ENCODE measurements at regions not wholly inside any gene's neighbourhood (a gene's known extent, or its start where the extent isn't known, plus 50 kb on each side); places are given as distances from the start of the nearest gene placed in this dataset.

DNA sequence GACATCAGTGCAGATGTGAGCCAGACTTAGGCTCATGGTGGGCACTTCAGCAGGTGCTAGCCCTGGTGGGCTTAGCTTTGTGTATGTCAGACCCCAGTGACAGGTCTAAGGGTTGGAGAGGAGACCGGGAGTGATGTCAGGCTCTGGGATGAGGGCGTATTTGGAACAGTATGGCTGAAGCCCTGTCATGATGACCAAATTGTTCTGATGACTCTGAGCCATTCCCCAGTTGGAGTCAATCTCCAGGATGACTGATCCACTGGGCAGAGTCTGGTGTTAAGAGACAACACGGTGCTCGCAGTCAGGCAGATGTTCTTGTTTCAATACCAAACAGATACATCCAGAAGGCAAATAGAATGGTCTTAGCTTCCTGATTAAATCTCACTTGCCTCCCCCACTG, 241.5 kb downstream of the SOX11 start:
- H3K4me1 Mint-ChIP-seq (ENCODE audit: low read depth) = no peaks in the 10 kb centered on the region

DNA sequence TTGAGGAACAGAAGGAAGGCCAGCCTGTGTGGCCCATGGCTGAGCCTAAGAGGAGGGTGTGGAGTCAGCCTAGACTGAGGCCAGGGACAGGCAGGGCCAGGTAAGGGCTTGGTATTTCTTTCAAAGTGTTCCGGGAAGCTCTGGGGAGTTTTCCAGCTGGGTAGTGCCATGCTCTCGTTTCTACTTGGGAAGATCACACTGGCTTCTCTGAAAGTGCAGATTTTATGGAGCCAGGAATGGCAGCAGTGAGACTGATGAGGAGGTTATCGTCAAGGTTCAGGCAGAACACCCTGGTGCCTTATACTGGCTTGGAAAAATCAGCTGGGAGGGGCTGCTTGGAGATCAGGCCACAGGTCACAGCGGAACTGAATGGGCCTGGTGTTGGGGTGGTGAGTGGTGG, 245.1 kb downstream of the SOX11 start:
- Mint-ChIP-seq H3K9me3 (ENCODE audit: low read depth) (no peaks in the 10 kb centered on the region), H3K27me3 (ENCODE audit: low read depth) (peaks cover 4% of the 10 kb centered on the region), H3K27ac (ENCODE audit: unreplicated experiment) (no peak overlapping the region), H3K4me1 (ENCODE audit: low read depth) (no peaks in the 10 kb centered on the region), H3K4me3 (ENCODE audit: unreplicated experiment) (no peak overlapping the region), H3K36me3 (ENCODE audit: low read depth) (no peaks in the 10 kb centered on the region)
- TF ChIP-seq, protein P1, sequence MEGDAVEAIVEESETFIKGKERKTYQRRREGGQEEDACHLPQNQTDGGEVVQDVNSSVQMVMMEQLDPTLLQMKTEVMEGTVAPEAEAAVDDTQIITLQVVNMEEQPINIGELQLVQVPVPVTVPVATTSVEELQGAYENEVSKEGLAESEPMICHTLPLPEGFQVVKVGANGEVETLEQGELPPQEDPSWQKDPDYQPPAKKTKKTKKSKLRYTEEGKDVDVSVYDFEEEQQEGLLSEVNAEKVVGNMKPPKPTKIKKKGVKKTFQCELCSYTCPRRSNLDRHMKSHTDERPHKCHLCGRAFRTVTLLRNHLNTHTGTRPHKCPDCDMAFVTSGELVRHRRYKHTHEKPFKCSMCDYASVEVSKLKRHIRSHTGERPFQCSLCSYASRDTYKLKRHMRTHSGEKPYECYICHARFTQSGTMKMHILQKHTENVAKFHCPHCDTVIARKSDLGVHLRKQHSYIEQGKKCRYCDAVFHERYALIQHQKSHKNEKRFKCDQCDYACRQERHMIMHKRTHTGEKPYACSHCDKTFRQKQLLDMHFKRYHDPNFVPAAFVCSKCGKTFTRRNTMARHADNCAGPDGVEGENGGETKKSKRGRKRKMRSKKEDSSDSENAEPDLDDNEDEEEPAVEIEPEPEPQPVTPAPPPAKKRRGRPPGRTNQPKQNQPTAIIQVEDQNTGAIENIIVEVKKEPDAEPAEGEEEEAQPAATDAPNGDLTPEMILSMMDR (IDR thresholded peaks at IDR 0.05) = no peak
- no peak for DNase-seq (ENCODE audit: low spot score)

More for the DNA sequence above, 241.5 kb downstream of the SOX11 start:
- Mint-ChIP-seq H3K9me3 (ENCODE audit: low read depth) (peaks cover 15% of the 10 kb centered on the region), H3K36me3 (ENCODE audit: low read depth) (no peaks in the 10 kb centered on the region), H3K4me3 (ENCODE audit: unreplicated experiment) (no peak overlapping the region), H3K27me3 (ENCODE audit: low read depth) (peaks cover 4% of the 10 kb centered on the region), H3K27ac (ENCODE audit: unreplicated experiment) (no peak overlapping the region)
- no peak for DNase-seq (ENCODE audit: low spot score)
- TF ChIP-seq, protein P1 (IDR thresholded peaks at IDR 0.05) = no peak

DNA sequence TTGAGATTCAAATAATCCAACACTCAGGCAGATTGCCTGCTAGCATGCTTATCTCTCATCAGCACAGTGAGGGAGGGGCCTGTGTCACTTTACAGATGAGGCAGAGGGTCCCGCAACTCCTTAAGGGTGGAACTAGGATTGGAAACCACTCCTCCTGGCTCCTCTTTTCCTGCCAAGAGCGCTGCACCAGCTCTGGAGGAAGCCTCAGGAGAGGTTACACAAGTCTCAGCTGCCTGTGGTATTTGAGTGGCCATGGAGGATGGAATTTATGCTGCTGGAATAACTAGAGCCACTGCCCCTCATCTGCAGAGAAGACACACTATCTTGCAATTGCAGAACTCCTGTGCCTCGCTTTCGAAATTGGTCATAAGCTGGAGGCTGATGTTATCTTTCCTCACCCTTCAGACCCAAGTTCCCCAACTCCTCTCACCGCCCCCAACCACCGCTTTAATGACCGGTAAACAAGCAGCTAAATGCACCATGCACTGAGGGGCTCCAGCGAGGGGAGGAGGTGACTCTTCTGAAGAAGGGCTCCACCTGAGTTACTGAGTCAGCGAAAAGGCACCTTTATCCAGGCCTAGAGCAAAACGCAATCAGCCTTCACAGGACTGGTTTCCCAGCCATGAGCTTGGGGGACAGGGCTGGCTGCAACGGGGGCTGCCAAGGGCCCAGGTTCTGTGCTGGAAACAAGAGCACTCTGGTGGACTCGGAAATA, 245.8 kb downstream of the SOX11 start:
- no peaks in the 10 kb centered on the region for H3K4me1 Mint-ChIP-seq (ENCODE audit: low read depth)
- H3K27me3 Mint-ChIP-seq (ENCODE audit: low read depth) = peaks cover 4% of the 10 kb centered on the region
- TF ChIP-seq, protein P1 (IDR thresholded peaks at IDR 0.05) = no peak
- H3K4me3 Mint-ChIP-seq (ENCODE audit: unreplicated experiment) = no peak overlapping the region
- H3K9me3 Mint-ChIP-seq (ENCODE audit: low read depth) = no peaks in the 10 kb centered on the region
- no peaks in the 10 kb centered on the region for H3K36me3 Mint-ChIP-seq (ENCODE audit: low read depth)
- no peak overlapping the region for H3K27ac Mint-ChIP-seq (ENCODE audit: unreplicated experiment)
- no peak for DNase-seq (ENCODE audit: low spot score)

DNA sequence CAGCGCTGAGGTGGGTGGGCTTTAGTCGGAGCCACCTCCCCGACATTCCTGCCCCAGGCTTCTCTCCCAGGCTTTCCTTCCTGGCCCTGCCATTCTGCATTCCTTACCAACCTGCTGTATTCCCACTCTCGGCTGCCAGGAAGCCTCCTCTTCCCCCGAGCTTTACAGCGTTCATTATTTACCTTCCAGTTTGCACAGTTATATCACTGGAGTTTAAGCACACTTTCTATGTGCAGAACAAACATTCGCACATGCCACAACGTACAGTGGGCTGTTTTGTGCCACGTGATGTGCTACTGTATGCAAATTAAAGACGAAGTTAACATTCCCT, 246.3 kb downstream of the SOX11 start:
- Mint-ChIP-seq H3K27ac (ENCODE audit: unreplicated experiment) (no peak overlapping the region), H3K4me3 (ENCODE audit: unreplicated experiment) (no peak overlapping the region), H3K36me3 (ENCODE audit: low read depth) (no peaks in the 10 kb centered on the region), H3K9me3 (ENCODE audit: low read depth) (no peaks in the 10 kb centered on the region), H3K27me3 (ENCODE audit: low read depth) (peaks cover 4% of the 10 kb centered on the region), H3K4me1 (ENCODE audit: low read depth) (no peaks in the 10 kb centered on the region)
- TF ChIP-seq, protein P1 (IDR thresholded peaks at IDR 0.05) = no peak
- no peak for DNase-seq (ENCODE audit: low spot score)

DNA sequence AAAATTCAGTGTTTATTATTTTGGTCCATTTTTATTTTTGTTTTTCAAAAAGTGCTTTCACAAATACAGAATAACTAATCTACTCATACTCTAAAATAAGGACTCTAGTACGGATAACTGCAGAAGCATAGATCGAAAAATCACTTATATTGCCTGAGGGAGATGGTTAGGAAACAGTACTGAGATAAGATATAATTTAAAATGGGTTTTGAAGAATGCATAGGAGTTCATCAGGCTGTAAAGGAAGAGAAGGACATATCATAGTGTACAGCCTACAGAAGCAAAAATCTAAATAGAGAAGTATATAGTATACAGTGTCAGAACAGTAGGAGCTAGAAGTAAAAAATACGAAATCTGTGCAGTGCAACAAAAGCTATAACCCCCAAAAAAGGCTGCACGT, 247.4 kb downstream of the SOX11 start:
- DNase-seq (ENCODE audit: low spot score) = no peak
- no peaks in the 10 kb centered on the region for H3K4me1 Mint-ChIP-seq (ENCODE audit: low read depth)
- H3K4me3 Mint-ChIP-seq (ENCODE audit: unreplicated experiment) = no peak overlapping the region
- no peaks in the 10 kb centered on the region for H3K36me3 Mint-ChIP-seq (ENCODE audit: low read depth)
- no peaks in the 10 kb centered on the region for H3K27me3 Mint-ChIP-seq (ENCODE audit: low read depth)
- no peak overlapping the region for H3K27ac Mint-ChIP-seq (ENCODE audit: unreplicated experiment)
- TF ChIP-seq, protein P1 (IDR thresholded peaks at IDR 0.05) = no peak
- H3K9me3 Mint-ChIP-seq (ENCODE audit: low read depth) = no peaks in the 10 kb centered on the region

All from chondrocyte (in vitro differentiated cells).